DLD1 (cell line): ENCODE measurements at regions not wholly inside any gene's neighbourhood (a gene's known extent, or its start where the extent isn't known, plus 50 kb on each side); places are given as distances from the start of the nearest gene placed in this dataset.
"Not testable (repeated sequence)": the region's sequence is repeated elsewhere in the genome, so short reads cannot be mapped to it uniquely, and the experiment has no call there.

Experiments
- in situ Hi-C: cut with HindIII; loops from 2 replicates; pipeline ENCODE4 v1.10.0; 2017; ENCODE audit warnings: low sequenced_read_pairs

DNA sequence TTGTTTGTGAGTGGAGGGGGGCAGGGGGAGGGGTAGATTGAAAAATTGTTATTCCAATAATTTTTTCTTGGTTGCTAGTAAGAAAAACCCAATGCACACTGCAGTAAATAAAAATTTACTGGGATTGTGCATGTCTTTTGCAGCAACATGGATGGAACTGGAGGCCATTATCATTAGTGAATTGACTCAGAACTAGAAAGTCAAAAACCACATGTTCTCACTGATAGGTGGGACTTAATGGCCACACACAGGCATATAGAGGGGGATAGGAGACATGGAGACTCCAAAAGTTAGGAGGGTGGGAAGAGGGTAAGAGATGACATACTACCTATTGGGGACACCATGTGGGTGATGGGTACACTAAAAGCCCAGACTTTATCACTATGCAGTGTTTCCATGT lies 67.2 kb downstream of the BUB3 start:
- in situ Hi-C loops, result no loop called here

DNA sequence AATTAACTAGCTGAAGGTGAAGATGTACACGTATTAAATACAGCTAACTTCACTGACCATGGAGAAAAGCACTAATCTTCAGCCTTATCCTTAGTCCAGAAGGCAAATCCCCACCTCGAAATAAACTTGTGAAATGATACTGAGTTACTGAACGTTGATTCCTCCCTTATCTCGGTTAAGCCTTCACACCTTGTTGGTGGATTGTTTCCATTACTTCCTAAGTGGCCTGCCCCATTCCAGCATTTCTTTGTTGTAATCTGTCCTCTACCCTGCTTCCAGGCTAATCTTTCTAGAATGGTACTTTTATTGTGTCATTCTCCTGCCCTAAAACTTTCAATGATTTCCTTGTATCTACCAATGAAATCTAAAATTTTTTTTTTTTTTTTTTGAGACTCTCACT lies 68.6 kb downstream of the BUB3 start:
- in situ Hi-C loops, result no loop called here

DNA sequence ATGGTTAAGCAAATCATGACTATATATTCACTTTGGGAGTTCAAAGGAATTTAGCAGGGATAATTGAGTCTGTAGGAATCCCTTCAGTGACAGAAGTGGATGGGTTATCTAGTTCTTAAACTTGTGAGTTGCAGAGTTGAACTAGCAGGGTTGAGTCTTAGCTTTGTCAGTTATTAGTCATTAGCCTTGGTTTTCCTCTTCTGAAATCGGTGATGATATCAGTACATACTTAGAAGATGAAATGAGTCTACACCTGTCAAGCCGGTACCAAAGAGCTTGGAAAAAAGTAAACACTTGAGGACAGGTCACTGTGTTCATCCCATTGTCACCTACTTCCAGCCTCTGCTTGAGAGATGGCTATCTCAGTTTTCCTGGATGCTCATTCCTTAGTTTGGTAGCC lies 73.5 kb downstream of the BUB3 start:
- in situ Hi-C loops, result no loop called here

DNA sequence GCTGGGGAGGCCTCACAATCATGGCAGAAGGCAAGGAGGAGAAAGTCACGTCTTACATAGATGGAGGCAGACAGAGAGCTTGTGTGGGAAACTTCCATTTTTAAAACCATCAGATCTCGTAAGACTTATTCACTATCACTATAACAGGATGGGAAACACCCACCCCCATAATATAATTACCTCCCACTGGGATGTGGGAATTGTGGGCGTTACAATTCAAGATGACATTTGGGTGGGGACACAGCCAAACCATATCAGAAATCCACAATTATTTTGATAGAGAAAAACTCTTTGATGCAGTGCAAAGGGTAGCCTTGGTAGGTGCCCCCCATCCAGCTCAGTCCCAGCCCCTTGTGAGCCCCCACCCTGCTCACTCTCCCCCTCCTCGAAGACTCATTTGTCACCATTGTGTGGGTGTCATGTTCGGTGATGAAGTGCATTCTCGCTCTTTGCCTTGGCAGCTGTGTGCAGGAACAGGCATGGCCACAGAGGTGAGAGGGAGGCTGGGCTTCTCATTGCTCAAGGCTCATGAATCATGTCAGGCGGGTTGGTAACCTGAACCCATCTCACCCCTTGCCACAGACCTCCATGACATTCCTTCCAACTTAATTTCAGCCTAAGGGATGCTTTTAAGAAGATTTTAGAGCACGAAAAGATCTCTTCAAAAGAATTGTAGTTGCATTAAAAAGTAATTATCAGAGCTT lies 75.9 kb downstream of the BUB3 start:
- in situ Hi-C loops, result no loop called here

DNA sequence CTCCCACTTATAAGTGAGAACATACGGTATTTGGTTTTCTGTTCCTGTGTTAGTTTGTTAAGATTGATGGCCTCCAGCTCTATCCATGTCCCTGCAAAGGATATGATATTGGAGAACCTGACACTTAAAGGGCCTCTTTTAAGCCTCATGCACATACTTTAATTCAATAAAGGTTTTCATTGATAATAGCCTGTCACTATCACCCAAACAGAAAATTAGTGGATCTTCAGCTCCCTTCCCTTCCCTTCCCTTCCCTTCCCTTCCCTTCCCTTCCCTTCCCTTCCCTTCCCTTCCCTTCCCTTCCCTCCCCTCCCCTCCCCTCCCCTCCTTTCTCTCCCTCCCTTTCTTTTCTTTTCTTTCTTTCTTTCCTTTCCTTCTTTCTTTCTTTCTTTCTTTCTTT lies 78.7 kb downstream of the BUB3 start:
- in situ Hi-C loops, result not testable (repeated sequence)

DNA sequence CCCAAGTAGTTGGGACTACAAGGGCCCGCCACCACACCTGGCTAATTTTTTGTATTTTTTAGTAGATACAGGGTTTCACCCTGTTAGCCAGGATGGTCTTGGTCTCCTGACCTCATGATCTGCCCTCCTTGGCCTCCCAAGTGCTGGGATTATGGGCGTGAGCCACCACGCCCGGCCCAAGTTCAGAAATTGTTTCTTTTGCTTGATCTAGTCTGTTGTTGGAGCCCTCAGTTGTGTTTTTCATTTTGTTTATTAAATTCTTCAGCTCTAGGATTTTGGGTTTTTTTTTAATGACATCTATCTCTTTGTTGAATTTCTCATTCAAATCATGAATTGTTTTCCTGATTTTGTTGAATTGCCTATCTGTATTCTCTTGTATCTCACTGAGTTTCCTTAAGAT lies 80.8 kb downstream of the BUB3 start:
- in situ Hi-C loops, result not testable (repeated sequence)

DNA sequence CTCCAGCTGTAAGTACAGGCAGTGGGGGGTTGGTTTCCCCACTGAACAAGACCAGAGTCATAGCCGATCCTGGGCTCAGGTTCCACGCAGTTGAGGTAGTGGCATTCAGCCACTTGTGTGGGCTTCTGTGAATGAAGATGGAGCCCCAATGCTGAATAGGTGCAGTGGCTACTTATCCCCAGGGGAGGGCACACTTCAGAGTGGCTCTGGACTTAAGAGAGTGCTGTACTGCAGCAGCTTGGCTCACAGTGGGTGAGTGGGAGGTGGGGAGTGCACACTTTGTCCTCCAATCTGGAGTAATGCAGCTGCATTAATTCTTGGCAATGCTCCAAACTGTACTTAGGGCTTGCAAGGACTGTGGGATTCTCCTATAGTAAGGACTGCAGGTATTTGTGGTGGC lies 81.9 kb downstream of the BUB3 start:
- in situ Hi-C loops, result no loop called here

DNA sequence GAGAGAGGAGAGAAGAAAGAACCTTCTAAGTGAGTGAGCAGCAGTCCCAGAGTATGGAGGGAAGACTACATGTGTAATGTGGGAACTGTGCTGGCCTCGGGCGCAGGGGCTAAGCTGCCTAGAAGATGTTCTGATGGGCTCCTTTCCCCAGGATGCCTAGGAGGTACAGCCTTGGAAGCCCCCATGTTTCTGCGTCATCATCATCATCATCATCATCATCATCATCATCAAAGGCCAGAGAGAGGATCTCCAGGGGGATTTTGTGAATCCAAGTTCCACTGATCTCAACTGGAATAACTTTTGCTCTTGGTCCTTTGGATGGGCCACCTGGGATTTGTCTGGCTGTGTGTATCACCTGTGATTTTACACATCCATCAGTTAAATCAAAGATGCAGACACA lies 86.0 kb downstream of the BUB3 start:
- in situ Hi-C loops, result no loop called here

DNA sequence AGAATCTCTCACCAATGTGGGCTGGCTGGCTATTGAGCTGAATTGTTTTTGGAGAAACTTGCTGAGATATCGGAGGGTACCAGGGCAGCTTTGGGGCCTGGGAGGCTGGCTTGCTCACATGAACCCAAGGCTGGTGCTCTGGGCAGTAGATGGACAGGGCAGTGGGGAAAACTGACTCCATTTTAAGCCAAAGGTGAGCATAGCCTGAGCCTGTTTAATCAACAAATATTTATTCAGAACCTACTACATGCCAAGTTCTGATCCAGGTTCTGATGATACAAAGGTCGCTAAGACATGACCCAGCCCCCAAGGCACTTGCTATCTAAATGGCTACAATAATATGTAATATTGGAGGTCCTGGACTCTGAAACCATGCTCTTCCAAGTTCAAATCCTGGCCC lies 86.6 kb downstream of the BUB3 start:
- in situ Hi-C loops, result no loop called here

DNA sequence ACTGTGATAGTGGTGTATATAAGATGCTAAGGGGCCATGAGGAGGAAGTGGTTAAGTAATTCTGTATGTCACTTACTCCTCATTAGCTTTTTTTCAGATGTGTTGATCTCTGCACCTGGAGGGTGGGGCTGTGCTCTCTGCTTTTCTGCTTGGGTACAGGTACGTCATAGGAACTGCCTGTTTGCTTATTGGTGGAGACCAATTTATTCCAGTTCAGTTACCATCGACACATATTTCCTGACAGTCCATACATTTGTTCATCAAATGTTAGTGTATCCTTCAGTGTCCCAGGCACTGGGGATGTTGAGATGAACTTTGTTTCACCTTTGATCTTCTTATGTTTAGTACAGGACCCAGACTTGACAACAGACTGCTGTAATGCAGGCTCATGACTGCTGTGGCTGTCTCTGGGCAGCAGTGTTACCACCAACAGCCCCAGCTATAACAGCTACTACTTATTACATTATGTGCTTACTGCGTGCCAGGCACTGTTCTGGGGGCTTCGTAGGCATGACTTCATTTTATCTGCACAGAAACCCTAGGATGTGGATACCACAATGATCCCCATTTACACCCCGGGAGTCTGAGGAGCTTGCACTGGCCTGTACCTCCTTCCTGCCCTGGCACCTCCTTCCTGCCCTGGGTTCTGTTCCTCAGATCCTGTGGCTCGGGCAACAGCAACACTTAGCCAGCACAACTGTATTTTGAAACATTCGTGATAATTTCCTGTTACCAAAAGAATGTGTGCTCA lies 87.4 kb downstream of the BUB3 start:
- in situ Hi-C loops, result no loop called here

DNA sequence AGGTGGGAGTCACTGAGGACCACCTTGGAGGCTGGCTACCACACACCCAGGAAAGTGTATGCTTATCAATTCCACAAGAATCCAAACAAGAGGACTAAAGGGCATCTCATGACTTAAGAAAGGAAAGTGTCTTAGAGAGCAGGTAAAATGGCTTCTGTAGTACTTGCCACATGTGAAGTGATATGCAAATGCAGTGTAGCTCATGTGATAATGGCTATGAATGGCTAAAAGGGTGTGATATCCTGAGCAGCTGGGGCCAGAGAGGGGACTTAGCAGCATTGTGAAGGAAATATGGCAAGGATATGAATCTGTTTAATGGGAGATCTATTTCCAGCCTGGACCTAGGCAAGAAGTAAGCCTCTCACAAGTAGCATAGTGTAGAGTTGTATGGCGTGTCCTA lies 90.5 kb downstream of the BUB3 start:
- in situ Hi-C loops, result no loop called here

DNA sequence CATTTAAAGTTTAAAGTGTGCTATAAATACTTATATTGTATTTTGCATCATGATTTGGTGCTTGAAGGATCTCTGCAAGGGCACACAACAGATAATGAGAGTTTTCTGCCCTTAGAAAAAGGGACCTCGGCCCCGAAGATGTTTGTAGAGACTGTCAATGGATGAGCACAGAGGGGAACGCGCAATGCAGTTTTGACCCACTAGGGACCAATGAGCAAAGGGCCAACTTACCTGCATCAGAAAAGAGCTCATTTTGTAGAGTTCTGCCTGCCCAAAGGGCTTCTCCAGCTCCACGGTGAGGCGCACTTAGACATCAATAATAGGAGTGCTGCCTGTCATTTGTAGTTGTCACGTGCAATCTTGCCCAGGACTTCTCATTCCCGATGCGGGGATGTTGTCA lies 91.1 kb downstream of the BUB3 start:
- in situ Hi-C loops, result no loop called here

DNA sequence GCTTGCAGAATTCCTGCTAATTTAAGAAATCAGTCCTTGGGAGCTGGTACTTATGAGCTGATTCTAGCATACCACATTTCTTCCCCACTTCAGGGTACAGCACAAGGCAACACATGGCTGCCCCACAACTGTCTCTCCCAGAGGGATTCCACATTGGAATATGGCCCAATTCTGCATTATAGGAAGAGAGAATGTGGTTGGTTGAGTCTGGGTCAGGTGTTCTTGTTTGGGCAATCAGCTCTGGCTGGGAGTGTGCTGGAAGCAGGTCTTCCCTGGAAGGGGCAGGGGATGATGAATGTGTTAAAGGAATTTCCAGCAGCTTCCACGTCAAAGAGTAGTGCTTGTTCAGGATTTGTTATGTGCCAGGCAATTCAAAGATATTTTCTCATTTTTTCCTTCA lies 95.7 kb downstream of the BUB3 start:
- in situ Hi-C loops, result no loop called here

DNA sequence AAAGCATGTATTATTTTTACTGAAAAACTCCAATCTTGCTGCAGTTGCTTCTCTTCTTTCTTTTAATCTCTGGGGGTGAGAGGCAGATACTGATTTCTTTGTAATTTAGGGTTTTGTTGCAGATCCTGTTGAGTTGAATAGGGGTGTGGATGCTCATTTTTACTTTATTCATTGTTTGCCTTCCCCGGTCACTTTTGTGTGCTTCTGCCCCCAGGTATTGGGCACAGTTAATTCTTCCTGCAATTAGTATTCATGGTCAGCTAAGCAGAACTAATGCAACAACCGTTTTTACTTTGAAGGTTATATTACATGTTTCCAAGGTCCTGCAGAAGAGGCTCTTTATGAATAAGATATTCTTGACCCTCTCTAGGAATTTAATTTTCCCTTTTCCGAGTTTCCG lies 96.4 kb downstream of the BUB3 start:
- in situ Hi-C loops, result no loop called here

DNA sequence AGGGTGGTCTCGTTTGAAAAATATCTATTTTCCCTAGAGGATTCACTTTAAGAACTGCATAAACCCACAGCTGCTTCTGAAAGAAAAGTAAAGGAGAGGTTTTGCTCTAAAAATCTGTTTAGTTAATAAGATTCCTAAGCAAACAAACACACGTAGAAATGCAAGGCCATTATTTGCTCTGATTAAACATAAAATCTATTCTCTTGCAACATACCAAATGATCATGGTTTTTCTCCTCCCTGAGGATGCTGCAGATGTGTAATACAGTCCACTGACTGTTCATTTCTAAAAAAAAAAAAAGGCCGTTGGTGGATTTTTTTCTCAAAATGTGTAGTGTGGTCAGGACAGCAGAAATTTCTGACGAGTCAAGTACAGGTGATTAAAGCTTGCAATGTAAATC lies 98.6 kb downstream of the BUB3 start:
- in situ Hi-C loops, result no loop called here

DNA sequence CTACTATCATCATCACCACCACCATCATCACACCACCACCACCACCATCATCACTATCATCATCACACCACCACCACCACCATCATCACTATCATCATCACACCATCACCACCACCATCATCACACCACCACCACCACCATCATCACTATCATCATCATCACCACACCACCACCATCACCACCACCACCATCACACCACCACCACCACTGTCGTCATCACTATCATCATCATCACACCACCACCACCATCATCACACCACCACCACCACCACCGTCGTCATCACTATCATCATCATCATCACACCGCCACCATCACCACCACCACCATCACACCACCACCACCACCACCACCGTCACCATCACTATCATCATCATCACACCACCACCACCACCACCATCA lies 100.1 kb downstream of the BUB3 start:
- in situ Hi-C loops, result not testable (repeated sequence)

DNA sequence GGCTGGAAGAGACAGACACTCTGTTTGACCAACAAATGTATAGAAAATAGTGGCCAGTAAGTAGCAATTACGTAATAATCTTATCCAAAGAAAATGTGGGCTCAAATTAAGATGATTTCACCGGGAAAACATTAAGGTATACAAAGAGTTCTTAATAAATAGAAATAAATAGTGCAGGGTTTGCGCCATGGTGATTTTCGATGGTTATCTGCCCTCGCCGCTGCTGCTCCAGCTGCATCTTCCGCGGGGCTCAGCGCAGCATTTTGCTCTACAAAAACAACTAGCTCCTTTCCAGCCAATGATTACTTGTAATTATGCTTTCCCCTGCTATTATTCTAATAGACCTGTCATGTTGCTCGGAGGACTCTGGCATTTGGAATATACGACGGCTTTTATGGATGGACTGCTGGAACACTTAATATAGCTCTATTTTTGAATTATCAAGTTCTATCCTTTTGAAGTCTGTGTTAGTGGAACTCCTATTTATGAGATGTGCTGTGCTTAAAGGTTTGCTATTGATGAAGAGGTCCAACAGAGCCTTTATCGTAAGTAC lies 103.8 kb downstream of the BUB3 start:
- in situ Hi-C loops, result no loop called here

DNA sequence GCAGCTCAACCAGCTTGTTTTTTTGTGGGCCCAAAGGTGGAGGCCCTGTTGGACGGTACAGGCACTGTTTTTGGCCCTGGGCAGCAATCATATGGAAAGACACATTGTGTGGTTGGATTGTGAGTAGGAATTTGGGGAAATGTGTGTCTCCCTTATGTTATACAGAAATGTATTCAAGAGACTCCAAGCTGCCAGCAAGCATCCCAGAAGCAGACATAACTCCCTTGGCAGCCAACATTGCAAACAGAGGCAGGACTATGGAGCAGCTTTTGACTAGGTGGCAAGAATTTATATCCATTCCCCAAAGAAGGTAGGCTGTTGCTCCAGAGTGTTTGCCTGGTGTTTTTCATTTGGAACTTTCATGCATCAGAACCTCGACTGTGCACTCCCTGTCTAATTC lies 104.9 kb downstream of the BUB3 start:
- in situ Hi-C loops, result no loop called here

DNA sequence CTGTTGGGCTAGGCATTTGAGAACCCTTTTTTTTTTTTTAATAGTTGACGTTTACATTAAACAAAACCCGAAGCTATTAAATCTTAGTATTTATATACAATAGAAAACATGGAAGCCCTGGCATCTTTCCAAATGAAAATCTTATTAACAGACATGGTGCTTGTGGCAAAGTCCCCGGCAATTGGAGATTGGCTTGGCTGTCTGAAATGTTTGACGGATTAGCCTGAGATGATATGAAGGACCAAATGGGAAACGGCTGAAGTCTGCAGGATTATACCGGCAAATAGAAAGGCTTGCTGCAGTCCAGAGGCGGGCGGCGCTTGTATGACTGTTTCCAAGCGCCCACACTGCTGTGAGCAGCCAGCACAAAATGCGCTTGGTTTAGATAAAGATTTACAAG lies 105.6 kb downstream of the BUB3 start:
- in situ Hi-C loops, result no loop called here

DNA sequence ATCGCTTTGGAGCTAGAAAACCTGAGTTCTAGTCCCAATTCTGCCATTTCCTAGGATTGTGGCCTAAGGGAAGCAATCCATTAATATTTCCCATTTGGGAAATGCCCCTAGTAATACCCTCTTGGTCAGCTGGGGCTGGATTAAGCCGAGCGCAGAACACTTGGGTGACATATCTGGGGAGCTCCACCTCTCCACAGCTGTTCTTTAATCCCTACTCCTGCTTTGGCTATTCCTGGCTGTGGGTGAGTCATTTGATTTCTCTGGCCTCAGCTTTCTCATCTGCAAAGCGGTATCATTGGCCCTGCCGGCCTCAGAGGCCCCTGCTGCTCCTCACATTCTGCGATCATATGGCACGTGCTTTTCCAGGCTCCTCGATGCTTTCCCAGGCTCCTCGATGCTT lies 108.3 kb downstream of the BUB3 start:
- in situ Hi-C loops, result no loop called here

DNA sequence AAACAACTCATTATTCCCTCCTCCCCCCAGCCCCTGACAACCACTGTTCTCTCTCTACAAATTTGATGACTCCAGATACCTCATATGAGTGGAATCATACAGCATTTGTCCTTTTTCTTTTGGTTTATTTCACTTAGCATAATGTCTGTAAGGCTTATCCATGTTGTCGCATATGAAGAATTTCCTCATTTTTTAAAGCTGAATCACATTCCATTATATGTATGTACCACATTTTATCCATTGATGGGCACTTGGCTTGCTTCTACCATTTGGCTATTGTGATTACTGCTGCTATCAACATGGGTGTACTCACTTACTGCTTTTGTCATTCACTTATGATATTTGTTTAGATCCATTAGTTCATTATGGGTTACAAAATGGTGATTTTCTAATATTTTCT lies 112.8 kb downstream of the BUB3 start:
- in situ Hi-C loops, result no loop called here

DNA sequence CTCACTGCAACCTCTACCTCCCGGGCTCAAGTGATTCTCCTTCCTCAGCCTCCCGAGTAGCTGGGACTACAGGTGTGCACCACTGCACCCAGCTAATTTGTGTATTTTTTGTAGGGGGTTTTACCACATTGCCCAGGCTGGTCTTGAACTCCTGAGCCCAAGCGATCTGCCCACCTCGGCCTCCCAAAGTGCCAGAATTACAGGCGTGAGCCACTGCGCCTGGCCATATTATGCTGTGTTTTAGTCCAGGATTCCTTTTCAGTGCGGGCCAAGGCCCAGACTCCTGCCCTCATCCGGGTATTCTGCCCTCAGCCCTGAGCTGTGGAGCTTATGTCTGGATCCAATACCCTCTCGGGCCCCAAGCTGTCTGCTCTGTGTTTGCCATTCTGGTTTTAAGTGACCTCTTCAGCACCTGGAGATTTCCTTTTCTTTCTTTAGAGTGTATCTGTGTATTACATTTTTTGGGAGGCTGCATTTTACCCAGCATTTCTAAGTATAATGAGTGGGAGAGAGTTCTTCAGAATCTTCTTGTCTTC lies 114.9 kb downstream of the BUB3 start:
- in situ Hi-C loops, result no loop called here
